GM13976 (cell line): ENCODE measurements at regions not wholly inside any gene's neighbourhood (a gene's known extent, or its start where the extent isn't known, plus 50 kb on each side); places are given as distances from the start of the nearest gene placed in this dataset.

ENCODE experiments used
- DNase-seq: peaks from one replicate; pipeline ENCODE4 v3.0.0; 2012; ENCODE audit warnings: low spot score
- CTCF ChIP-seq: IDR thresholded peaks from 2 replicates; pipeline ENCODE4 v1.5.1; 2012; ENCODE audit warnings: borderline replicate concordance, mild to moderate bottlenecking; ENCODE audit not compliant: insufficient read depth; ENCODE audit errors: extremely low read depth, missing control alignments, control extremely low read depth
- in situ Hi-C: fragments of 300-500 bp; cut with MboI; formaldehyde crosslinking; loops from one replicate; pipeline ENCODE4 v1.12.0; 2022; ENCODE audit warnings: low sequenced_read_pairs, mixed read lengths, inconsistent platforms; ENCODE audit not compliant: unreplicated experiment

- TF ChIP-seq CTCF: no peak
- in situ Hi-C loops: no loop called here
- no peak for DNase-seq
These were observed 162.7 kb downstream of the AASDH start for GRCh38 chr4:56224641-56225040.

- no peak for DNase-seq
- TF ChIP-seq CTCF: no peak
- in situ Hi-C loops: no loop called here
These were observed 164.8 kb downstream of the AASDH start for GRCh38 chr4:56222514-56222913.

GRCh38 chr4:56220261-56220660 is 167.0 kb downstream of the AASDH start:
- no peak for DNase-seq
- no peak for TF ChIP-seq CTCF
- in situ Hi-C loops: no loop called here

- DNase-seq: no peak
- in situ Hi-C loops: no loop called here
These were observed 167.8 kb downstream of the AASDH start for GRCh38 chr4:56219447-56219846.

GRCh38 chr4:56218230-56218895 is 168.9 kb downstream of the AASDH start:
- in situ Hi-C loops: no loop called here
- no peak for DNase-seq
- no peak for TF ChIP-seq CTCF

More at GRCh38 chr4:56219447-56219846, 167.8 kb downstream of the AASDH start:
- no peak for TF ChIP-seq CTCF

GRCh38 chr4:56217343-56217890 is 169.9 kb downstream of the AASDH start:
- DNase-seq: no peak
- TF ChIP-seq CTCF: no peak
- in situ Hi-C loops: no loop called here
